Testis (tissue), 2 donors: ENCODE measurements at regions not wholly inside any gene's neighbourhood (a gene's known extent, or its start where the extent isn't known, plus 50 kb on each side); places are given as distances from the start of the nearest gene placed in this dataset.

Experiments
- POLR2A ChIP-seq: fragments of 450-650 bp; IDR thresholded peaks from one replicate; pipeline ENCODE4 v1.6.1; 2017; ENCODE audit warnings: antibody characterized with exemption, mild to moderate bottlenecking, moderate library complexity
- TF ChIP-seq, protein P1 (sequence below), 3 experiments: fragments of 450-650 bp in 2 of 3; fragments of 200-600 bp in 1 of 3; sonication (generic) in 1 of 3; IDR thresholded peaks; one replicate each; pipeline ENCODE4 v1.5.1; 2016 to 2019; ENCODE audit warnings: antibody characterized with exemption in 3 of 3, mild to moderate bottlenecking in 2 of 3, moderate library complexity in 1 of 3

DNA sequence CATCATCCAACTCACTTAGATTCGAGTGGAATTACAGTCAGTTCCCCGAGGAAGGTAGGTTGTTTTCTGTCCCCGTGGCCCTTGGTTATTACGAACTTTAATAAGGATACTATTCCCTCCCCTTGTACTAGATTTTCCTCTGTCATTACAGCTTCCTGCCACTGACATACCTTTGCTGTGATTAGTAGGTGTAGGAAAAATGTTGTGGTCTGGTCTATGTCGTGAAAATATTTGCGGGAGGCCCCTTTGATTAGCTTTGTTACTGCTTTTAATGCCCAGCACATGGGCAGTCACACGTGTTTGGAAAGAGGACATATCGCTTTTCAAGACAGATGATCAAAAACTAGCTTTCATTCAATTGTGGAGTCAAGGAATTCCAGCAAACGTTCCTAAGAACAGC lies 92.2 kb downstream of the GATA3 start:
- TF ChIP-seq, protein P1, sequence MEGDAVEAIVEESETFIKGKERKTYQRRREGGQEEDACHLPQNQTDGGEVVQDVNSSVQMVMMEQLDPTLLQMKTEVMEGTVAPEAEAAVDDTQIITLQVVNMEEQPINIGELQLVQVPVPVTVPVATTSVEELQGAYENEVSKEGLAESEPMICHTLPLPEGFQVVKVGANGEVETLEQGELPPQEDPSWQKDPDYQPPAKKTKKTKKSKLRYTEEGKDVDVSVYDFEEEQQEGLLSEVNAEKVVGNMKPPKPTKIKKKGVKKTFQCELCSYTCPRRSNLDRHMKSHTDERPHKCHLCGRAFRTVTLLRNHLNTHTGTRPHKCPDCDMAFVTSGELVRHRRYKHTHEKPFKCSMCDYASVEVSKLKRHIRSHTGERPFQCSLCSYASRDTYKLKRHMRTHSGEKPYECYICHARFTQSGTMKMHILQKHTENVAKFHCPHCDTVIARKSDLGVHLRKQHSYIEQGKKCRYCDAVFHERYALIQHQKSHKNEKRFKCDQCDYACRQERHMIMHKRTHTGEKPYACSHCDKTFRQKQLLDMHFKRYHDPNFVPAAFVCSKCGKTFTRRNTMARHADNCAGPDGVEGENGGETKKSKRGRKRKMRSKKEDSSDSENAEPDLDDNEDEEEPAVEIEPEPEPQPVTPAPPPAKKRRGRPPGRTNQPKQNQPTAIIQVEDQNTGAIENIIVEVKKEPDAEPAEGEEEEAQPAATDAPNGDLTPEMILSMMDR (IDR thresholded peaks at IDR 0.05) = no peak
- no peak for TF ChIP-seq POLR2A
